PC-3 (cell line): ENCODE measurements at regions not wholly inside any gene's neighbourhood (a gene's known extent, or its start where the extent isn't known, plus 50 kb on each side); places are given as distances from the start of the nearest gene placed in this dataset.

ENCODE experiments used
- EZH2 ChIP-seq: fragments of 300-600 bp; sonication (generic); IDR thresholded peaks from one replicate; pipeline ENCODE4 v1.6.1; 2017; ENCODE audit warnings: antibody characterized with exemption, mild to moderate bottlenecking, low read length; ENCODE audit not compliant: unreplicated experiment
- EZH2phosphoT487 ChIP-seq: fragments of 300-600 bp; sonication (generic); IDR thresholded peaks from 2 replicates; pipeline ENCODE4 v1.6.1; 2018; ENCODE audit warnings: mild to moderate bottlenecking, antibody characterized with exemption, low read length, borderline replicate concordance
- TF ChIP-seq, protein P1 (sequence below): fragments of 300-600 bp; sonication (generic); conservative IDR thresholded peaks from 2 replicates; pipeline ENCODE4 v1.5.1; 2017; ENCODE audit warnings: antibody characterized with exemption, low read depth, mild to moderate bottlenecking, low read length

DNA sequence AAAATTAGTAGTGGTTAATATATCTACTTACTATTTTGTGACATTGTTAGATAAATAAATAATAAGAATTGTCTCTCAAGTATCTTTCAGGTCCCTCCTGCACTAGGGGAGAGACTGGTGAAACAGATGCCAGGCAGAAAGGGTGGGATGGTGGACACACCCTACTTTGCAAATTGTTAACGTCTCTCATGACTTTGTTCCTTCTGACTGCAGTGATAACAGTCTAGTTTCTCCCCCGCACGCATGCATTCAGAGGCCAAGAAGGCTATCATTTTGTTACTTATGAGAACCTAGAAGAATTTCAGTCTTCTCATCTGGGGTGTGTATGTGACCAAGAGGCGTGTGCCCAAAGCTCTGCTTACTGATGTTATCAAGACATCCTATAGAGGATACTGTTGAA is 152.3 kb downstream of the EDN1 start:
- TF ChIP-seq EZH2 = no peak
- TF ChIP-seq, protein P1, sequence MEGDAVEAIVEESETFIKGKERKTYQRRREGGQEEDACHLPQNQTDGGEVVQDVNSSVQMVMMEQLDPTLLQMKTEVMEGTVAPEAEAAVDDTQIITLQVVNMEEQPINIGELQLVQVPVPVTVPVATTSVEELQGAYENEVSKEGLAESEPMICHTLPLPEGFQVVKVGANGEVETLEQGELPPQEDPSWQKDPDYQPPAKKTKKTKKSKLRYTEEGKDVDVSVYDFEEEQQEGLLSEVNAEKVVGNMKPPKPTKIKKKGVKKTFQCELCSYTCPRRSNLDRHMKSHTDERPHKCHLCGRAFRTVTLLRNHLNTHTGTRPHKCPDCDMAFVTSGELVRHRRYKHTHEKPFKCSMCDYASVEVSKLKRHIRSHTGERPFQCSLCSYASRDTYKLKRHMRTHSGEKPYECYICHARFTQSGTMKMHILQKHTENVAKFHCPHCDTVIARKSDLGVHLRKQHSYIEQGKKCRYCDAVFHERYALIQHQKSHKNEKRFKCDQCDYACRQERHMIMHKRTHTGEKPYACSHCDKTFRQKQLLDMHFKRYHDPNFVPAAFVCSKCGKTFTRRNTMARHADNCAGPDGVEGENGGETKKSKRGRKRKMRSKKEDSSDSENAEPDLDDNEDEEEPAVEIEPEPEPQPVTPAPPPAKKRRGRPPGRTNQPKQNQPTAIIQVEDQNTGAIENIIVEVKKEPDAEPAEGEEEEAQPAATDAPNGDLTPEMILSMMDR = no peak
- no peak for TF ChIP-seq EZH2phosphoT487
